ENCODE measurements at regions not wholly inside any gene's neighbourhood (a gene's known extent, or its start where the extent isn't known, plus 50 kb on each side); places are given as distances from the start of the nearest gene placed in this dataset.
A peak's percentile ranks its signal among the peaks of the same experiment; 100 is the strongest.
"Not testable (repeated sequence)": the region's sequence is repeated elsewhere in the genome, so short reads cannot be mapped to it uniquely, and the experiment has no call there.

DNA sequence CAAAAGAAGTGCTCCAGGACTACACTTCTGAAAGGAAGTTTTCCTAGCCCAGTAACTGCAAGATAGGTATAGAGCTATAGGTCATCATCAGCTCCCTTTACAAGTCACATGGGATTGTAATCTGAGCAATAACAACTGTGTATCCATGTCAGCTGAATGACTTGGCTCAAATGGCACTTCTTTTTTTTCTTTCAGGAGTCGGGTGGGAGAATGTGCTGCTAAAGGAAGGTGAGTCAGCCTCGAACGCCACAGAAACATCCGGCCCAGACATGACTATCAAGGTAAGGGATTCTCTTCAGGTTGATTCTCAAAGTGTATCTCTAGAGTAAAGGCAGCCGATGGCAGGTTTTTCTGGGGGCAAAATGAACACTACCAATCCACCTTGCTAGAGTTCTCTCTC, 192.2 kb downstream of the C9orf152 start:
- peak; percentile 67 for DNase-seq (ENCODE audit: low read depth)

DNA sequence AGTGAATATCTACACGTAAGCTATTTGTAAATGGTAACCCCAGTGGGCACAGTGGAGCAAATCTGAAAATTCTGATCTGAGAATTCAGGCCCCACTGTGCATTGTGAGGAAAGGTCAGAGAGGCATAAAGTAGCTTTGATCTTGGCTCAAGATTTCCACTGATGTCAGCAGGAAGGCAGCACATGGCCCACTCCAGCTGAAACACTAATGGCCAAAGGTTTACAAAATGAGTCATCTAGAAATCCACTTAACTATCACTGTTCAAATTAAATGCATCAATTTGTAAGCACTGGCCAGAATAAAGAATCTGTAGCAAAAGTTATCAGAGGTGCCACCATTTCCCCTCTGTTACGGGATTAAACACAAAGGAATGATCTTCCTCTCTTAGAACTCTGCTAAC, 191.6 kb downstream of the C9orf152 start:
- DNase-seq (ENCODE audit: low read depth): peak; percentile 15

DNA sequence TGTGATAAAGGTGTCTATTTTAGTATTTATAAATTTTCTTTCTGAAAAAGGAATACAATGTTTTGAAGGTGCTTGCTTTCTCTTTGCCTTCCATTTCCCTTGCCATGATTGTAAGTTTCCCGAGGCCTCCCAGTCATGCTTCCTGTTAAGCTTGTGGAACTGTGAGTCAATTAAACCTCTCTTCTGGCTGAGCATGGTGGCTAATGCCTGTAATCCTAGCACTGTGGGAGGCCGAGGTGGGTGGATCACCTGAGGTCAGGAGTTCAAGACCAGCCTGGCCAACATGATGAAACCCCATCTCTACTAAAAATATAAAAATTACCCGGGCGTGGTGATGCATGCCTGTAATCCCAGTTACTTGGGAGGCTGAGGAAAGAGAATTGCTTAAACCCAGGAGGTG, 187.7 kb downstream of the C9orf152 start:
- DNase-seq (ENCODE audit: low read depth): not testable (repeated sequence)

DNA sequence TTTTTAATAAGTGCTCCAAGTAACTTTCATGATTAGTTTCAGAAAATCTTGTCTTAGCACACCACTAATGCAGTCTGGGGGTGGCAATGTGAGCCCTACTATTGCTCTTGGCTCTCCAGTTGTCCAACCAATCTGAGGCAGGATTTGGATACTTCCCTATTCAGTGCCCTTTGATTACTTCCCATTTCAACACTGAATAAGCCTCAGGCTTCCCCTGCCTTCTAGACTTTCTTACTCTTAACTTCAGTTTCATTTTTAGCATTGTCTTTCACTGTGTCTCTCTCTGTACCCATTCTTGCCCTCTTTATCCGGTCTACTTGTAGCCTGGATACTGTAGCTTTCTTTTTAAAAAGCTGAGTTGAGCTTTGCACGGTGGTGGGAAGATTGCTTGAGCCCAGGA, 186.1 kb downstream of the C9orf152 start:
- DNase-seq (ENCODE audit: low read depth): no peak

DNA sequence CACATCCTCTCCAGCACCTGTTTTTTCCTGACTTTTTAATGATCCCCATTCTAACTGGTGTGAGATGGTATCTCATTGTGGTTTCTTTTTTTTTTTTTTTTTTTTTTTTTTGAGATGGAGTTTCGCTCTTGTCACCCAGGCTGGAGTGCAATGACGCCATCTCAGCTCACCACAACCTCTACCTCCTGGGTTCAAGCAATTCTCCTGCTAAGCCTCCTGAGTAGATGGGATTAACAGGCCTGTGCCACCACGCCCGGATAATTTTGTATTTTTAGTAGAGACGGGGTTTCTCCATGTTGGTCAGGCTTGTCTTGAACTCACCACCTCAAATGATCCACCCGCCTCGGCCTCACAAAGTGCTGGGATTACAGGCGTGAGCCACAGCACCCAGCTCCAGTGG, 184.7 kb downstream of the C9orf152 start:
- DNase-seq (ENCODE audit: low read depth): not testable (repeated sequence)

DNA sequence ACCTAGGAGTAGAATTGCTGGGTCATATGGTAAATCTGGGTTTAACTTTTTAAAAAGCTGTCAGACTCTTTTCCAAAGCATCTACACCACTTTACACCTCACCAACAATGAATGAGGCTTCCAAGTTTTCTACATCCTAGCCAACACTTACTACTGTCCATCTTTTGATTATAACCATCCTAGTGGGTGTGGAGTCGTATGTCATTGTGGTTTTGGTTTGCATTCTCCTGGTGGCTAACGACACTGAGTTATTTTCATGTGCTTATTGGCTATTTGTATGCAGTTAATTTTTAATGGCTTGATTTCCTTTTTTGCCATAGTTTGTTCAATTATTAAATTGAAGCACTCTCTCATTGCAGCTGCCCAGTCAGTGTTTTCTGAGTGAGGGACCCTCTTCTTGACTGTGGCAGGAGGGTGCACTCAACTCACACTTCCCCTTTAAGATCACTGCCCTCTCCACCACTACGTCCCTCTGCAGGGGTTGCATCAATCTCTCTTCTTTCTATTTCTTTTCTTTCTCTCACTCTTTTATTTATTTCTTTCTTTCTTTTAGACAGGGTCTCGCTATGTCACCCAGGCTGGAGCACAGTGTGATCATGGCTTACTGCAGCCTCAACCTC, 182.3 kb downstream of the C9orf152 start:
- peak; percentile 44 for DNase-seq (ENCODE audit: low read depth)

DNA sequence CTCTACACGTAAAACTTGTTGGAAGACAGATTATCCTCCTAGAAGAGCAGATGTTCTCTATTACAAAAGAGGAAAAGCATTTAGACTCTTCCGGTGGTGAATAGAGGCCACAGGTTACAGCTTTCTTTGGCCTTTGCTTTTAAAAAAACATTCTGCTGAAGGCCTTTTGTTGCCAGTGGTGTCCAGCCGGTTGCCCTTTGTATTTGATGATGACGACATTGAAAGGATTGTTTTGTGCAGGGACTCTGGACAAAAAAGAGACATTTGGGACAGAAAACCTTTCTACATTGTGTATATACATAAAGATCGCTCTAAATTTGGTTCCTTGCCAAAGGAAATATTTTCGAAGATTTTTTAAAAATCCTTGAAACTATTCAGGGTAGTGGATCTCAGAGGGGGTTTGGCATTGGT, 180.3 kb downstream of the C9orf152 start:
- DNase-seq (ENCODE audit: low read depth): peak; percentile 75

DNA sequence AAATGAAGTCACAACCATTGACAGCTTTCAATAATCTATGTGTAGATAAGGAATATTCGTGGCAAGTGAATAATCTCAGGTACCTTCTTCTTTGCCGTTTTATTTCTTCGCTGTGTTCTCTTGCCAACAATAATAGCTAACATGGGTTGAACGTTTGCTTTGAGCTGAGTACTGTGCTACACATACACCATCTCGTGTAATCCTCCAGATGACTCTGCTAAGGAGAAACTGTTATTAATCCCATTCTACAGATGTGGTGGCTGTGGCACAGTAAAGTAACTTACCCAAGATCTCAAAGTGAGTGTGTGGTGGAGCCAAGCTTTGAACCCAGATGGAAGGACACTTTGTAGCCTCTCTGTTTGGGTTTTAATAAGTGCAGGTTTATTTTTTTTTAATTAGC, 179.7 kb downstream of the C9orf152 start:
- DNase-seq (ENCODE audit: low read depth): no peak

DNA sequence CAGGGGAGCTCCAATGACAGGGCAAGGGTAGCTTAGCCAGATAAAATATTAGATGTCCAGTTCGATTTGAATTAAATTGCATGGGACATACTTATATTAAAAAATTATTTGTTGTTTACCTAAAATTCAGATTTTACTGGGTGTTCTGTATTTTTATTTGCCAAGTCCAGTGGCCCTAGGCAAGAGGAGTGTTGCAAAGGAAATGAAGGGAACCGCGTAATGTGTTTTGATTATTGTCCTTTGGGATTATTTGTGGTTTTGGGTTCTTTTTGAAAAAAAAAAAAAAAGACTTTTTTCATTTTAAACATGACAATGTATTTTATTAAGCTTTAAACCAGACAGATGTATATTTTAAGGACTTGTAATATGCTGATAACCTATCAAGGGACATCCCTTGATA, 179.3 kb downstream of the C9orf152 start:
- DNase-seq (ENCODE audit: low read depth): no peak

DNA sequence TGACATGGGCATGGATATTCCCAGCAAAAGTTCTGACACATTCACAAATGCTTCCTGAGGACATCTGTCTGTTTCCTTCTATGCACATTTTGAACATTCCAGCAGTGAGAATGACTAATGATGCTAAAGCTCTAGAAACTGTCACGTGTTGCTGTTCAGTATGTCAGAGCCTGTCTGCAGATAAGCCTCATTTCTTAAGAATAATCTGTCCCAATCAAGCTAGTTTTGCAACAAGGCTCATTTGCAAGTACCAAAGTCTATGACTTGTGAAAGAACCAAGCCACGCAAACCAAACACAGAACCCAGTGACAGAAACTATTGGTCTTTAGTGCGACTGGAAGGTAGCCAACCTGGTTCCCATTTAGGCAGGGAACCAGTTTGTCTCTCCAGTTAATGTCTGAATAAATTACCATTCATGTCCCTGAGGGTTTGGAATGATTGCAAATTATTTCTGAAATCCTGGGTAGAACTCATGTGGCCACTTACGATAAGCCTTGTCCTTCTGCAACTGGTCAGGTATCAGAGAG, 178.5 kb downstream of the C9orf152 start:
- DNase-seq (ENCODE audit: low read depth): peak; percentile 79

DNA sequence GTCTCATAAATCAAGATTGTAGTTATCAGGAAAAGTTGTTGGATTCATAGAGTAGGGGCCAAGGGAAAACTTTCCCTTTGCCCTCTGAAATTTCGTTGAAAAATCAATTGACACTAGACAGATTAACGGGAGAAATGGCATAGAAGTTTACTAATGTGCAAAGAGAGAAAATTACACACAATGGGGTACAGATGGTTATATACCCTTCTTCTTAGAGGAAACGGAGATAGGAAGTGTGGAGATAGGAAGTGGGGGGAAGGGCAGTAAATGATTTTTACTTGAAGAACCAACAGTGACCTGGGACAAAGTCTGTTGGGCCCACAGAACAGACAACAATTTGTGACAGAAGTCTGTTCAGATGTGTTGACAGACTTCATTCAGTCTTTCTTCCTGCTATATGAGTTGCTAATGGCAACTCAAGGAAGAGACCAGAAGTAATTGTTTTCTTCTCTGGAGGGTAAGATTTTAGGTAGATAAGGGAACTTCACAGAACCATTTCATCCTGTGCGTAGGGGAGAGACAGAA, 177.9 kb downstream of the C9orf152 start:
- no peak for DNase-seq (ENCODE audit: low read depth)

DNA sequence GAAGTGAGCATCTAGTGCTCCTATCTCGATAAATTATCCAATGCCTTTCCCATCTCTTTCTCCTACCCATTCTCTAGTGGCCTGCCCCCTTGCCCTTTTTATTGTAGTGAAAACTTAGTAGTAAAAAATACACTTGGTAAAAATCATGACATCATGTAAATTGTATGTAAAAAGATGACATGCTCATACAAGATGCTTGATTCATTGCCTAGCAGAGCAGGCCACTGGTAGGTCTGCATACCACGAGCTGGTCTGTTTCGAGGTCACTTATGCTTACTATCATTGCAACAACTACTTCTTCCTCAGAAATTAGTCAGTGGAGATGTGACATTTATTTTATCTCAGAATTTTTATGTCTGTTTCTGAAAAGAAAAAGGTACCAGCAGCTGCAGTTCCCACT, 177.3 kb downstream of the C9orf152 start:
- DNase-seq (ENCODE audit: low read depth): peak; percentile 34

DNA sequence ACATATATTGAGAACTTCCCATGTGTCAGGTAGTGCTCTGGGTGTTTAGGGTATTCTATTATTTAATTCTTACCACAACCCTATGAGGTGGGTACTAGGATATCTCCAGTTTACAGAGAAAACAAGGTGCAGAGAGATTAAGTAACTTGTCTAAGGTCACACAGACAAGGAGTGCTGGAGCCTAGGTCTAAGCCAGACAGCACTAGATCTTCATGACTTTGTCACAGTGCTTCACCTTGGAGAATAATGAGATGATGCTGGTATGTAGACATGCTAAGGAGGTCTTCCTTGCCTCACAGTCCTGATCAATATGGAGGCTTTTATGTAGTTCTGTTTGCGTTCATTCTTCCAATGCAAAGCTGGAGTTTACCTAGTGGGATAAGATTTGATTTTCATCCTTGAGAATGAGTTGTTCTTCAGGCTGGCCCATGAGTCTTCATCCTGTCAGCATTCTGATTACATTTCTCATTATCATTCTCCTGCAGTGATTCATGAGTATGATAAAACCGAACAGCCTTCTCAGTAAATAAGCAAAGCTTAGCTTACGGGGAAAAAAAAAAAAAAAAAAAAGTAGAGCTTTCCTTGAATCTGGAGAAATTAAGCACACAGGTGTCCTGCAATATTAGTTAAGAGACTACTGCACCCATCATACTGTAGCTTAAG, 176.3 kb downstream of the C9orf152 start:
- peak; percentile 47 for DNase-seq (ENCODE audit: low read depth)

DNA sequence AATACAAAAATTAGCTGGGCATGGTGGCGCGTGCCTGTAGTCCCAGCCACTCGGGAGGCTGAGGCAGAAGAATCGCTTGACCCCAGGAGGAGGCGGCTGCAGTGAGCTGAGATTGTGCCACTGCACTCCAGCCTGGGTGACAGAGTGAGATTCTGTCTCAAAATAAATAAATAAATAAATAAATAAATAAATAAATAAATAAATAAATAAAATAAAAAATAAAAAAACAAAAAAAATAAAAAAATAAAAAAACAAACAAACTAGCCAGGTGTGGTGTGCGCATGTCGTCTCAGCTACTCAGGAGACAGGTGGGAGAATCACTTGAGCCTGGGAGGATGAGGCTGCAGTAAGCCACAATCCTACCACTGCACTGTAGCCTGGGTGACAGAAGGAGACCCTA, 175.4 kb downstream of the C9orf152 start:
- not testable (repeated sequence) for DNase-seq (ENCODE audit: low read depth)

DNA sequence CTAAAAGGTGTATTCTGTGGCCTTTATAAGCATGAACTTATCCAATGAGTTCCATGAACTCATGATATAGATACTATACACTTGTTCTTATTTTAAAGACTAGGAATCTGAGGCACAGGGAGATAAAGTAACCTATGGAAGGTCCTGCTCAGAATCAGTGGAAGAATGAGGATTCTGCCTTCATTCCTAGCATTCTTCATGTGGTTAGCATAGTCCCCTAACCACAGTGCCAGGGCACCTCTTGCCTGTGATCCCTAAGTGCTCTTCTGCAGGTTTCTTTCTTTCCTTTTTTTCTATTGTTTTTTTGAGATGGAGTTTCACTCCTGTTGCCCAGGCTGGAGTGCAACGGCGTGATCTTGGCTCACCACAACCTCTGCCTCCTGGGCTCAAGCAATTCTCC, 174.1 kb downstream of the C9orf152 start:
- peak; percentile 16 for DNase-seq (ENCODE audit: low read depth)

DNA sequence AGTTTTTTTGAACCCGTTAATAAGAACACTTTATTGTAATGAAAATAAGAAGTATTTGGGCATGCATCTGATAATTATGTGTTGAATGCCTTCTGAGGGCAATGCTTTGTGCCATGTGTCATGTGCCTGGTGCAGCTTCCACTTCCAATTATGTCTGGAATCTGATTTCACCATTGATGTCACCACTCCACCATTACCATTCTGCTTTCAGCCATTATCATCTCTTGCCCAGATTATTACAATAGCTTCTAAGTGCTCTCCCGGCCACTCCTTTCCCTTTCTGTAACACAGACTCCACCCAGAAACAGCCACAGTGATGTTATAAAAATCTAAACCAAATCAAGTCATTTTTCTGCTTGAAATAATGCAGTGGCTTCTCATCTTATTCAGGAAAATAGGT, 171.7 kb downstream of the C9orf152 start:
- DNase-seq (ENCODE audit: low read depth): no peak

DNA sequence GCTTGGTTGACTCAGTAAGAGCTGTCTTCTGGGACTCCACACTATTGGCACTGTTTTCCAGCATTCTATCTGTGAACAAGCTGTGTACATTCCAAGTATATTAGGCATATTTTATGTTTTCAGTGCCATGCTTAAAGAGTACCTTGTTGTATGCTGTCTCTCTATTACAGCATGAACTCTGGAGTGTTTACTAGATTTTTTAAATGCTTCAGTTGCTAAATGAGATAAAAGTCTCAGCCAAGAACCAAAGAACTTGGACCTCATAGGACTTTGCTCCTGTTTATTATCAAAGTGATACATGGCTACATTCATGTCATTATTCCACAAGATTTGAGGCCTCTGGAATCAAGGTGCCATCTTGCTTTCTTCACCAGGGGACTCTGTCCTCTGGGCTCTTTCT, 167.2 kb downstream of the C9orf152 start:
- DNase-seq (ENCODE audit: low read depth): no peak

DNA sequence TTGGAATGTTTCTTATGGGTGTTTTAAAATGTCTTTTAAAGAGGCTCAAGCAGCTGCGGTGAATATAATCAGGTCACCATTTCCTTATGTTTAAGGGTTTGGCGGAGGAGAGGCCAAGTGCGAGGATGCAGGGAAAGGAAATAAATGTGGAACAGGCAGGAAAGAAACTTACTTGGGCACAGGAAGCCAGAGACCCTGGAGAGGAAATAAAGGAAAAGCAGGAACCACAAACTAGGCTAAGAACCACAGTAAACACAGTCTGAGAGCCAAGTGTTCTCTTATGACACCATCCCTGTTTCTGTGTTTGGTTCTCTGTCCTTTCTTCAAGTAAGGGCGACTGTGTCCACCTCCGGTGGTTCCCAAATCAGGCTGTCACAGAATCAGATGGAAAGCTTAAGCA, 166.5 kb downstream of the C9orf152 start:
- no peak for DNase-seq (ENCODE audit: low read depth)

DNA sequence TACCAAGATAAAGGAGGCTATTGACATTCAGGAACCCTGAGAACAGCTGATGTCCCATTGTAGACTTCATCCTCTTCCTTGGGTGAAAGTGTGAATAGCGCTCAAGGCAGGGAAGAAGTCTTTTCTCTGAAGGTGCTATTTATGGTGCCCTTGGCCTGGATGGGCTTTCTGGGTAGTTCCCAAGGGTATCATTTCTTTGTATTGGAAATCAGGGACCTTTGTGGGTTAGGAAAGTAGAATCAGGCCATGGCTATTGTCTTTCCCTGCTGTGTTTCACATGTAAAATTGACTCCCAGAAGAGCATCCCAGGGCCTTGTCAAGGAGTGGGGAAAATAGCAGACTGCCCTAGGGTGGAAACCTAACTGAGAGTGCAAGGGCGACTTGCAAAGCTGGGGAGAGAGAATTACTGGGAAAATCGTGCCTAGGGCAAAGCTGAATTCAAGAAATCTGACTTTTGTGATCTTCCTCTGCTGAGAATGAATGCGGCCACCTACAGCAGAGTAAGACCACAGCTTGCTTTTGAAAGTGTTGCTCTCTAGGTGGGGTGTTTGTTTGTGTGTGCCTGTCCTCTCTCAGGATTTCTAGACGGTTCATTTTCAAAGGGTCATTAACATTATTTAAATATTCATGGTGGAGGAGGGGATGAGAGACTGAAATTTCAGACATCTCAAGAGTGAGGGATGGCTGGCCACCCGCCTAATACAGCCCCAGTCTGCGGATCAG, 160.6 kb downstream of the C9orf152 start:
- no peak for DNase-seq (ENCODE audit: low read depth)

DNA sequence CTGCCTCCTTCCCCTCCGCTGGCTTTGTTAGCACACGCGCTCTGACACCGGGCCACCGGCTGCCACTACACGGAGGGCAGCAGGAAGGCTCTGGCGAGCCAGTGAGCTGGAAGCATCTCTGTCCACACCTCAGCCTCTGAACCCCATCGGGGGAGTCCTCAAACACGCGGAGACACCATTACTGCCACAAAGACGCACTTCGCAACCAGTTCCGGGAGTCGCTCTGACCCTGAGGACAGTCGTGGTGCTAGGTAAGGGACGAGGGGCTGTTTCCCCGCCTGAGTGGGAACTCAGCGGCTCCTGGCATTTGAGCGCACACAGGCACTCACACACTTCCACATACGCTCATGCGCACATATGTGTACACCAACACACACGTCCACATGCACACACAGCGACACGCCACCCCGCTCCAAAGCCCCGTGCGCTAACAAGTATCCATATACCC, 160.0 kb downstream of the C9orf152 start:
- DNase-seq (ENCODE audit: low read depth): no peak

DNA sequence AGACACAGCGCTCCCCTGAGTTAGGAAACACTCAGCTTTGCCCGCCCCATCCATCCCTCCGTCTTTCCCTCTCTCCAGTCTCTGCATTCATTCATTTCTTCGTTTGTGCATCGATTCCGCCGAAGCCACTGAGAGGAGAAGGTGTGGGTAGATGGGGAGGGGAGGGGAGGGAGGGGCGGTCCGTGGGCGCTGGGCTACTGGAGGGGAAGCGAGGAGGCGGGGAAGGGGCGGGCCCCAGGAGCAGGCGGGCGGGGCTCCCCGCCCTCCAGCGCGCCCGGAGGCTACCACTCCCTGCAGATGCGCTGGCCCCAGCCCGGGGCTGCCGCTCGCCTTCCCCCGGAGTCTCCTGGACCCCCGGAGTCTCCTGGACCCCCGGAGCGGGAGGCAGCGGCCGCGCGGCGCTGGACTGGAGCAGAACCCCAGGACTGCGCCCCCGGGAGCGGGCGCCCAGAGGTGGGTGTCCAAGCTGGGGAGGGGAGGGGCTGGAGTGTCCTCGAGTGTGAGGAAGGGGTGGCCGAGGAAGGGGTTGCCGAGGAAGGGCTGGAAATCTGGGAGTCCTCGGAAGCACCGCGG, 159.5 kb downstream of the C9orf152 start:
- DNase-seq (ENCODE audit: low read depth): peak; percentile 71
